HepG2 (cell line): ENCODE measurements at regions not wholly inside any gene's neighbourhood (a gene's known extent, or its start where the extent isn't known, plus 50 kb on each side); places are given as distances from the start of the nearest gene placed in this dataset.
A peak's percentile ranks its signal among the peaks of the same experiment; 100 is the strongest.

Experiments used
- ATAC-seq: fragments of 200-7000 bp; cut with Tn5 transposase; 3 replicates; pipeline ENCODE4 v1.9.1; 2020; ENCODE audit warnings: mild to moderate bottlenecking, moderate library complexity
- BruUV-seq: library from RNA; stranded (reverse); fragments of 400-500 nt; replicated peaks from 2 replicates; lab custom pipeline; 2021; lab: Mats Ljungman, UMichigan
- CTCF ChIA-PET: fragments of 300-600 bp; formaldehyde crosslinking; extraction: SDS; loops from one replicate; lab custom pipeline; 2021; ENCODE audit warnings: low total read pairs, inconsistent platforms, low intra/inter-chr PET ratio; lab: Yijun Ruan, JAX
- POLR2A ChIA-PET: fragments of 350-600 bp; sonication (Branson Sonifier 250); formaldehyde crosslinking; loops from one replicate; lab custom pipeline; 2020; ENCODE audit warnings: antibody characterized with exemption, inconsistent platforms; lab: Yijun Ruan, JAX
- DNase-seq: peaks from one replicate; pipeline ENCODE4 v3.0.0-alpha.2; 2015; ENCODE audit warnings: low spot score
- FAIRE-seq: peaks from 3 replicates; lab custom pipeline; 2011; peaks lifted over from hg19 to GRCh38; lab: Jason Lieb, UNC
- H2AFZ ChIP-seq: one replicate; pipeline ENCODE4 v1.6.1; 2011; ENCODE audit warnings: low read length, inconsistent platforms
- H3K27ac ChIP-seq: fragments of 300-600 bp; 3 replicates; pipeline ENCODE4 v1.8.0; 2011; ENCODE audit warnings: mixed run types, mild to moderate bottlenecking, mixed read lengths, low read length, inconsistent platforms; ENCODE audit not compliant: insufficient read depth; ENCODE audit errors: extremely low read length
- H3K27me3 ChIP-seq, 2 experiments: fragments of 200-600 bp in 1 of 2; 2 replicates in 1 of 2; 3 replicates in 1 of 2; pipeline versions ENCODE4 v1.6.0 to v1.8.0; 2011; ENCODE audit warnings: low read length in 2 of 2, mild to moderate bottlenecking in 2 of 2, moderate library complexity in 2 of 2, inconsistent platforms in 1 of 2; ENCODE audit not compliant: insufficient read depth in 2 of 2, control insufficient read depth in 1 of 2
- H3K36me3 ChIP-seq, 2 experiments: fragments of 200-600 bp in 1 of 2; replicated peaks in 1 of 2; 2 replicates in 1 of 2; 3 replicates in 1 of 2; pipeline versions ENCODE4 v1.5.1 to v1.8.0; 2011; ENCODE audit warnings: low read length in 2 of 2, inconsistent platforms in 1 of 2; ENCODE audit not compliant: insufficient read depth in 2 of 2, control insufficient read depth in 1 of 2
- H3K4me1 ChIP-seq: 2 replicates; pipeline ENCODE4 v1.5.1; 2012; ENCODE audit warnings: low read length, inconsistent platforms; ENCODE audit not compliant: insufficient read depth
- H3K4me2 ChIP-seq: 2 replicates; pipeline ENCODE4 v1.6.0; 2011; ENCODE audit warnings: low read depth, low read length, inconsistent platforms
- H3K4me3 ChIP-seq, 3 experiments: fragments of 200-600 bp in 1 of 3; sonication (generic), shearing (Covaris generic) in 1 of 3; replicated peaks in 1 of 3; 2 replicates each; pipeline ENCODE4 v1.5.1; 2011 to 2016; ENCODE audit warnings: low read length in 3 of 3, inconsistent platforms in 2 of 3, low read depth in 2 of 3, mild to moderate bottlenecking in 2 of 3, control low read depth in 1 of 3, mixed read lengths in 1 of 3; ENCODE audit not compliant: insufficient read depth in 1 of 3
- H3K79me2 ChIP-seq: one replicate; pipeline ENCODE4 v1.6.1; 2011; ENCODE audit warnings: low read length, inconsistent platforms; ENCODE audit not compliant: insufficient read depth
- H3K9ac ChIP-seq: 2 replicates; pipeline ENCODE4 v1.6.0; 2011; ENCODE audit warnings: mild to moderate bottlenecking, low read depth, low read length, inconsistent platforms; ENCODE audit not compliant: insufficient read depth
- H3K9me3 ChIP-seq: 2 replicates; pipeline ENCODE4 v1.5.1; 2012; ENCODE audit warnings: mild to moderate bottlenecking, low read length
- H4K20me1 ChIP-seq: 2 replicates; pipeline ENCODE4 v1.6.0; 2011; ENCODE audit warnings: inconsistent platforms, mild to moderate bottlenecking, low read length, moderate library complexity; ENCODE audit not compliant: insufficient read depth
- FOXM1 ChIP-seq: sonication (generic); formaldehyde crosslinking; IDR thresholded peaks from 2 replicates; pipeline ENCODE4 v1.5.0; 2020; ENCODE audit warnings: missing genetic modification reagents
- HNF4A ChIP-seq: sonication (generic); formaldehyde crosslinking; IDR thresholded peaks from 2 replicates; pipeline ENCODE4 v1.4.0; 2020; ENCODE audit warnings: missing genetic modification reagents
- MEF2D ChIP-seq: sonication (generic); formaldehyde crosslinking; IDR thresholded peaks from 2 replicates; pipeline ENCODE4 v1.5.1; 2020; ENCODE audit warnings: mild to moderate bottlenecking, missing genetic modification reagents
- NCOA5 ChIP-seq: sonication (generic); formaldehyde crosslinking; IDR thresholded peaks from 2 replicates; pipeline ENCODE4 v1.4.0; 2020; ENCODE audit warnings: missing genetic modification reagents
- PAF1 ChIP-seq: IDR thresholded peaks from 2 replicates; pipeline ENCODE4 v1.6.1; 2016; ENCODE audit warnings: missing genetic modification reagents, missing compliant biosample characterization
- RBM39 ChIP-seq: fragments of 200-400 bp; formaldehyde crosslinking; IDR thresholded peaks from one replicate; pipeline ENCODE4 v1.6.1; 2018; ENCODE audit warnings: antibody characterized with exemption, mild to moderate bottlenecking, low read depth, low read length; ENCODE audit not compliant: poor library complexity, severe bottlenecking
- SP4 ChIP-seq: sonication (generic); formaldehyde crosslinking; IDR thresholded peaks from 2 replicates; pipeline ENCODE4 v1.8.1; 2023; ENCODE audit warnings: mild to moderate bottlenecking, missing genetic modification reagents
- STAT5B ChIP-seq: sonication (generic); formaldehyde crosslinking; IDR thresholded peaks from 2 replicates; pipeline ENCODE4 v1.4.0; 2020; ENCODE audit warnings: missing genetic modification reagents
- YEATS2 ChIP-seq: sonication (generic); formaldehyde crosslinking; IDR thresholded peaks from 2 replicates; pipeline ENCODE4 v1.4.0; 2020; ENCODE audit warnings: missing genetic modification reagents, borderline replicate concordance
- ZFP36L2 ChIP-seq: sonication (generic); formaldehyde crosslinking; IDR thresholded peaks from 2 replicates; pipeline ENCODE4 v1.4.0; 2020; ENCODE audit warnings: missing genetic modification reagents
- ZFYVE20 ChIP-seq: sonication (generic); formaldehyde crosslinking; IDR thresholded peaks from 2 replicates; pipeline ENCODE4 v1.8.0; 2023; ENCODE audit warnings: low read depth, mild to moderate bottlenecking, moderate library complexity, missing genetic modification reagents, borderline replicate concordance
- ZNF850 ChIP-seq: sonication (generic); formaldehyde crosslinking; conservative IDR thresholded peaks from 2 replicates; pipeline ENCODE4 v1.9.0; 2021; ENCODE audit warnings: mild to moderate bottlenecking, missing genetic modification reagents
- WGBS: methylation state at CpG from one replicate; pipeline ENCODE4 v1.1.6; 2017; ENCODE audit warnings: low lambda C conversion rate; 5-methylcytosine and 5-hydroxymethylcytosine counted together
- in situ Hi-C: cut with HindIII; loops from 2 replicates; pipeline ENCODE4 v1.10.0; 2017; ENCODE audit warnings: low pct_unique_long_range_greater_than_20kb; ENCODE audit not compliant: extremely low pct_ligation_motif_present
- intact Hi-C: fragments of 100-400 bp; cut with micrococcal nuclease; formaldehyde crosslinking; loops from one replicate; pipeline ENCODE4 v1.10.0; 2022; ENCODE audit not compliant: unreplicated experiment
- TF ChIP-seq, protein P1 (sequence below): sonication (generic); formaldehyde crosslinking; IDR thresholded peaks from 2 replicates; pipeline ENCODE4 v1.4.0; 2020; ENCODE audit warnings: missing genetic modification reagents
- TF ChIP-seq, protein P2 (sequence below): sonication (generic); formaldehyde crosslinking; IDR thresholded peaks from 2 replicates; pipeline ENCODE4 v1.9.0; 2022; ENCODE audit warnings: low read depth, missing genetic modification reagents
- TF ChIP-seq, protein P3 (sequence below): sonication (generic); formaldehyde crosslinking; IDR thresholded peaks from 2 replicates; pipeline ENCODE4 v1.5.1; 2020; ENCODE audit warnings: mild to moderate bottlenecking, missing genetic modification reagents

DNA sequence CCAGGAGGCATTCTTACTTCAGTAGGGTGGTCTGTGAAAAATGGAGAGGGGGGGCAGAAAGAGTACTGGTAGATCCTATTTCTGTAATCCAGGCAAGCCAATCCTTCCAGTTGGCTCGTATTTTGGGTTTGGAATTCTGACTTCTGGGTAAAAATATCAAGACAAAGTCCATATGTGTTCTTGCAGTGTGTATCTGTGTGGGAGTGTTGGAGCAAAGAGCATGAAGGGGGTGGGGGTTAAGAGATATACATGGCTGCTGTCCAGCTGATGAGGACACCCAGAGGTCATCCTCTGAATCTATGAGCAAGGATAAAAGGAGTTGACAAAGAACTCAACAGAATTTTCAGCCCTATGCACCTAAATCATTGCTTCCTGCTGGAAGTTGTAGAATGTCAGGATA lies 375.8 kb upstream of the PIK3C3 start:
- no peaks in the 10 kb centered on the region for H4K20me1 ChIP-seq
- H2AFZ ChIP-seq = no peak overlapping the region
- FAIRE-seq (no peak), ATAC-seq (peak; percentile 70), DNase-seq (peak; percentile 0)
- no peak overlapping the region for H3K4me3 ChIP-seq
- TF ChIP-seq HNF4A (CRISPR knock-in tag) (0 out of 2 replicates have a peak, but pooled peaks have one; percentile 6), YEATS2 (no peak)
- no peaks in the 10 kb centered on the region for H3K4me1 ChIP-seq
- intact Hi-C loops = no loop called here
- POLR2A ChIA-PET = no interaction called here
- 0% methylated on average over 1 of the region's 1 CpG for WGBS
- CTCF ChIA-PET = no interaction called here
- no TSS peak for BruUV-seq
- H3K9me3 ChIP-seq = no peaks in the 10 kb centered on the region
- no peak overlapping the region for H3K27ac ChIP-seq
- H3K79me2 ChIP-seq = no peaks in the 10 kb centered on the region
- no peak overlapping the region for H3K9ac ChIP-seq
- H3K36me3 ChIP-seq = no peaks in the 10 kb centered on the region
- H3K4me2 ChIP-seq = no peak overlapping the region
- in situ Hi-C loops = no loop called here
- H3K27me3 ChIP-seq = no peaks in the 10 kb centered on the region; a peak in 1 of 5 replicates

DNA sequence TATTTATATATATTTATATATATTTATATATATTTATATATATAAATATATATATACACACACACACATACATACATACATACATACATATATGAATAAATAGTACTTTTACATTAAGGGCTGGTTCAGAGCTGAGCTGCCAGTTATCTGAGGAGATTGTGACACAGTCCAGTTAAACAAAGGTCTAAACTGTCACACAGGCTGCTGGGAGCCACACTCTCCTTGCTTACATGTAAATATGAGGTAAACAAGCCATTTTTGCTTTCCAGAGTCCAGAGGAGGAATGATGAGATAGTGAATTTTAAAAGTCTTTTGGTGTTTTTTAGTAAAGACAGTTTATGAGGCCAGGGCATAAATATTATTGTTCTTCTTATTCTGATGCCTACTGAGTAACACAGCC lies 377.5 kb upstream of the PIK3C3 start:
- POLR2A ChIA-PET = no interaction called here
- no peaks in the 10 kb centered on the region; a peak in 1 of 5 replicates for H3K27me3 ChIP-seq
- no TSS peak for BruUV-seq
- no peak for ATAC-seq
- H3K4me1 ChIP-seq = no peaks in the 10 kb centered on the region
- H3K79me2 ChIP-seq = no peaks in the 10 kb centered on the region
- H3K4me3 ChIP-seq = no peak overlapping the region
- intact Hi-C loops (no loop called here), in situ Hi-C loops (no loop called here)
- no peak for DNase-seq
- H3K9ac ChIP-seq = no peak overlapping the region
- no peak overlapping the region for H3K4me2 ChIP-seq
- H3K27ac ChIP-seq = no peak overlapping the region
- CTCF ChIA-PET = no interaction called here
- FAIRE-seq = no peak
- no peaks in the 10 kb centered on the region for H3K36me3 ChIP-seq
- H2AFZ ChIP-seq = no peak overlapping the region
- H4K20me1 ChIP-seq = no peaks in the 10 kb centered on the region
- H3K9me3 ChIP-seq = no peaks in the 10 kb centered on the region
- TF ChIP-seq, protein P1, sequence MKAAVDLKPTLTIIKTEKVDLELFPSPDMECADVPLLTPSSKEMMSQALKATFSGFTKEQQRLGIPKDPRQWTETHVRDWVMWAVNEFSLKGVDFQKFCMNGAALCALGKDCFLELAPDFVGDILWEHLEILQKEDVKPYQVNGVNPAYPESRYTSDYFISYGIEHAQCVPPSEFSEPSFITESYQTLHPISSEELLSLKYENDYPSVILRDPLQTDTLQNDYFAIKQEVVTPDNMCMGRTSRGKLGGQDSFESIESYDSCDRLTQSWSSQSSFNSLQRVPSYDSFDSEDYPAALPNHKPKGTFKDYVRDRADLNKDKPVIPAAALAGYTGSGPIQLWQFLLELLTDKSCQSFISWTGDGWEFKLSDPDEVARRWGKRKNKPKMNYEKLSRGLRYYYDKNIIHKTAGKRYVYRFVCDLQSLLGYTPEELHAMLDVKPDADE (CRISPR knock-in tag) = no peak
- no peak for TF ChIP-seq RBM39
- TF ChIP-seq, protein P2, sequence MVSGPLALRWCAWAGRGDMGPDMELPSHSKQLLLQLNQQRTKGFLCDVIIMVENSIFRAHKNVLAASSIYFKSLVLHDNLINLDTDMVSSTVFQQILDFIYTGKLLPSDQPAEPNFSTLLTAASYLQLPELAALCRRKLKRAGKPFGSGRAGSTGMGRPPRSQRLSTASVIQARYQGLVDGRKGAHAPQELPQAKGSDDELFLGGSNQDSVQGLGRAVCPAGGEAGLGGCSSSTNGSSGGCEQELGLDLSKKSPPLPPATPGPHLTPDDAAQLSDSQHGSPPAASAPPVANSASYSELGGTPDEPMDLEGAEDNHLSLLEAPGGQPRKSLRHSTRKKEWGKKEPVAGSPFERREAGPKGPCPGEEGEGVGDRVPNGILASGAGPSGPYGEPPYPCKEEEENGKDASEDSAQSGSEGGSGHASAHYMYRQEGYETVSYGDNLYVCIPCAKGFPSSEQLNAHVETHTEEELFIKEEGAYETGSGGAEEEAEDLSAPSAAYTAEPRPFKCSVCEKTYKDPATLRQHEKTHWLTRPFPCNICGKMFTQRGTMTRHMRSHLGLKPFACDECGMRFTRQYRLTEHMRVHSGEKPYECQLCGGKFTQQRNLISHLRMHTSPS (CRISPR knock-in tag) = no peak
- no peak for TF ChIP-seq SP4 (CRISPR knock-in tag)
- TF ChIP-seq ZFP36L2 (CRISPR knock-in tag) = no peak
- TF ChIP-seq YEATS2 = no peak
- no peak for TF ChIP-seq ZNF850 (CRISPR knock-in tag)
- no peak for TF ChIP-seq NCOA5 (CRISPR knock-in tag)
- no peak for TF ChIP-seq FOXM1 (CRISPR knock-in tag)
- TF ChIP-seq, protein P3, sequence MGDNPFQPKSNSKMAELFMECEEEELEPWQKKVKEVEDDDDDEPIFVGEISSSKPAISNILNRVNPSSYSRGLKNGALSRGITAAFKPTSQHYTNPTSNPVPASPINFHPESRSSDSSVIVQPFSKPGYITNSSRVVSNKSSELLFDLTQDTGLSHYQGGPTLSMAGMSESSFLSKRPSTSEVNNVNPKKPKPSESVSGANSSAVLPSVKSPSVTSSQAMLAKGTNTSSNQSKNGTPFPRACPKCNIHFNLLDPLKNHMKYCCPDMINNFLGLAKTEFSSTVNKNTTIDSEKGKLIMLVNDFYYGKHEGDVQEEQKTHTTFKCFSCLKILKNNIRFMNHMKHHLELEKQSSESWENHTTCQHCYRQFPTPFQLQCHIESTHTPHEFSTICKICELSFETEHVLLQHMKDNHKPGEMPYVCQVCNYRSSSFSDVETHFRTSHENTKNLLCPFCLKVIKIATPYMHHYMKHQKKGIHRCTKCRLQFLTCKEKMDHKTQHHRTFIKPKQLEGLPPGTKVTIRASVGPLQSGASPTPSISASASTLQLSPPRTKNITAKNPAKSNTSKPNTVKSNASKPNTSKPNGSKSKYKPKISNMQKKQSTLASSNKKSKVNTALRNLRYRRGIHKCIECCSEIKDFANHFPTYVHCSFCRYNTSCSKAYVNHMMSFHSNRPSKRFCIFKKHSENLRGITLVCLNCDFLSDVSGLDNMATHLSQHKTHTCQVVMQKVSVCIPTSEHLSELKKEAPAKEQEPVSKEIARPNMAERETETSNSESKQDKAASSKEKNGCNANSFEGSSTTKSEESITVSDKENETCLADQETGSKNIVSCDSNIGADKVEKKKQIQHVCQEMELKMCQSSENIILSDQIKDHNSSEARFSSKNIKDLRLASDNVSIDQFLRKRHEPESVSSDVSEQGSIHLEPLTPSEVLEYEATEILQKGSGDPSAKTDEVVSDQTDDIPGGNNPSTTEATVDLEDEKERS (CRISPR knock-in tag) = no peak
- no peak for TF ChIP-seq STAT5B (CRISPR knock-in tag)
- no peak for TF ChIP-seq MEF2D (CRISPR knock-in tag)
- TF ChIP-seq PAF1 (CRISPR knock-in tag) = no peak
- no peak for TF ChIP-seq ZFYVE20
